Natural killer cell treated with Interleukin-12 subunit alpha and Interleukin-12 subunit beta and Interleukin-15 and Interleukin-18, amount 100 ng/mL, for 72 hours (primary cell): ENCODE measurements at regions not wholly inside any gene's neighbourhood (a gene's known extent, or its start where the extent isn't known, plus 50 kb on each side); places are given as distances from the start of the nearest gene placed in this dataset.

Source experiments
- ATAC-seq, 2 donors: fragments of 150-1000 bp; cut with Tn5 transposase in 1 of 2; sonication (Bioruptor Pico), chemical (Tn5 transposase) in 1 of 2; 2 replicates each; pipeline ENCODE4 v1.10.0; 2021
- DNase-seq: peaks from one replicate; pipeline ENCODE4 v3.0.0; 2022; ENCODE audit warnings: low spot score
- H3K27ac Mint-ChIP-seq, 2 donors: 1 replicate in 1 of 2; 2 replicates in 1 of 2; pipeline ENCODE4 v1.8.0; 2022; ENCODE audit warnings: mixed read lengths in 2 of 2, mild to moderate bottlenecking in 1 of 2, moderate library complexity in 1 of 2
- H3K27me3 Mint-ChIP-seq, 2 donors: 1 replicate in 1 of 2; 2 replicates in 1 of 2; pipeline ENCODE4 v1.8.0; 2022; ENCODE audit warnings: mixed read lengths in 2 of 2
- H3K36me3 Mint-ChIP-seq: one replicate; pipeline ENCODE4 v1.8.0; 2022; ENCODE audit warnings: mixed read lengths
- H3K4me1 Mint-ChIP-seq, 2 donors: 1 replicate in 1 of 2; 2 replicates in 1 of 2; pipeline ENCODE4 v1.8.0; 2022; ENCODE audit warnings: low read depth in 2 of 2, mixed read lengths in 2 of 2, mild to moderate bottlenecking in 1 of 2
- H3K4me3 Mint-ChIP-seq: one replicate; pipeline ENCODE4 v1.8.0; 2022; ENCODE audit warnings: mixed read lengths
- H3K9me3 Mint-ChIP-seq: 2 replicates; pipeline ENCODE4 v1.8.0; 2022; ENCODE audit warnings: mixed read lengths

DNA sequence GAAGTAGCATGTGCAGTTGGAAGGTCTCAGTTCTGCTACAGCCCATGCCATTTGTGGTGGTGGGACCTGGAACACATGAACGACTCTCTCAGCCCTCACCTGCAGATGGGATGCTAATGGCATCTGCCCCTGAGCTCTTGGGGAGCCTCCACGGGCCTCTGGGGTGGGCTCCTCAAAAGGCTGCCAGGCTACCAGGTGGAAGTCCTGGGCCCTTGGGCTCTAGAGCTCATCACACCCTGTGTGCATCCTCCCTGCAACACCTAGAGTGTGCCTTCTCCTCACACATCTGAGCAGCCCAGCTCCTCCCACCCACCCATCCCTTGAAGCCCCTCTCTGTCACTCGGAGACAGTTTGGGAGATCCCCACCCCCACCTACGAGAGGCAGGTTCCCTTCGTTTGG is 231.8 kb upstream of the MYT1L start:
- peaks cover 0 to 2% of the 10 kb centered on the region in 2 donors for H3K27me3 Mint-ChIP-seq
- no peaks in the 10 kb centered on the region for H3K9me3 Mint-ChIP-seq
- H3K36me3 Mint-ChIP-seq: no peaks in the 10 kb centered on the region
- ATAC-seq (no peak), DNase-seq (no peak)
- H3K4me1 Mint-ChIP-seq: no peaks in the 10 kb centered on the region
- H3K4me3 Mint-ChIP-seq: no peak overlapping the region
- H3K27ac Mint-ChIP-seq: no peak overlapping the region

DNA sequence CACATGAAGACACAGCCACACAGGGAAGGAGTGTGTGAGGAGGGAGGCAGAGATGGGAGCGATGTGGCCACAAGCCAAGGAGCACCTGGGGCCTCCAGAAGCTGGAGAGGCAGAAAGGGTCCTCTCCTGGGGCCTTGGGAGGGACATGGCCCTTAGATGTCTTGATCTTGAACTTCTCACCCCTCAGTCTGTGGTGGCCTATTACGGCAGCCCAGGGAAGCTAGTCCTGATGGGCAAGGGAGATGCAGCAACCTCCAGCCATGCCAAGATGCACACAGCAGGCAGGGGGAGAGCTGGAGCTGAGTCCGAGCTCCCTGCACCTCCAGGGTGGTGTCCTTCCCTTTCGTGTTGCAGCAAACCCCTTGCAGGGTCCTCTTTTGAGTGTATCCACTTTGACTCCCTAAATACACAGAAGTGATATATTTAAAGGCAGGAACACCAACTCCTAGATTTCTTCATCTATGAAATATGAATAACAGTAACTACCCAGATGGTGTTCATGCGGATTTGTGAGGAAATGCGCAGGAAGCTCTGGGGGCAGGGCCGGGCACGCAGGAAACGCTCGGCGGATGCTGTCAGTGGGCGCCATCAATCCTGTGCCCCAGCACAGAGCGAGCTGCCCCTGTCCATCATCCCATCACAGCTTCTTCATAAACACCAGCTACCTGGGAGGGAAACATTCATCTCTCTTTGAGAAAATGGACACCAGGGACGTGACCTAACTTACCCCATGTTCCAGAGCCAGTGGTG is 230.4 kb upstream of the MYT1L start:
- H3K27me3 Mint-ChIP-seq: peaks cover 3 to 5% of the 10 kb centered on the region in 2 donors
- H3K4me1 Mint-ChIP-seq: no peaks in the 10 kb centered on the region
- H3K36me3 Mint-ChIP-seq: no peaks in the 10 kb centered on the region
- H3K4me3 Mint-ChIP-seq: no peak overlapping the region
- DNase-seq: no peak
- H3K9me3 Mint-ChIP-seq: no peaks in the 10 kb centered on the region
- no peak for ATAC-seq
- no peak overlapping the region for H3K27ac Mint-ChIP-seq

DNA sequence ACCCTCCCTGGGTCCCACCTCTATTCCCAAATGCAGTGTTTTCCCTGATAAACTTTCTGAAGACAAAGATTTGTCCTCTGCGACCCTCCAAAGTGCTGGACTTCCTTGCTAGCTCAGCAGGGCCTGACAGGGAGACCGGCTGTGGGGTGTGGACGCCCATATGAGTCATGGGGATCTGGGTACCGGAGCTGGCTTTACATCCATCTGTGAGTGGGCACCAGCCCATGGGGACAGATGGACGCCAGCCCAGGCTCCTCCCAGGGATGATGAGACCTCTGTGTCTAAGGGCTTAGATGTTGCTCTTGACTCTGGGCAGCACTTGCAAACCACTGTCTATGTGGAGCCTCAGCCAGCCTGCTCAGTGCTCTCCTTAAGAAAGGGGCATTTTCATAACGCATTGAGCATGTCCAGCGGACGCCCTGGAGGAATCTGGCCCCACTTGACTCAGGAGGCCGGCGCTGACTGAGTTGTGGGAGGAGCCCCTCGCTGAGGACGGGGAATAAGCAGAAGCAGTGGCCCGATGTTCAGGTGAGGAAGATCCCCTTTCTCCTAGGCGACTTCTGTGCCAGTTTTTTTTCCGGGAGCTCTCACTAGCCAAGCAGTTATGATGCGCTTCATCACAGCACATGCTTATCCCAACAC is 229.4 kb upstream of the MYT1L start:
- ATAC-seq: no peak

DNA sequence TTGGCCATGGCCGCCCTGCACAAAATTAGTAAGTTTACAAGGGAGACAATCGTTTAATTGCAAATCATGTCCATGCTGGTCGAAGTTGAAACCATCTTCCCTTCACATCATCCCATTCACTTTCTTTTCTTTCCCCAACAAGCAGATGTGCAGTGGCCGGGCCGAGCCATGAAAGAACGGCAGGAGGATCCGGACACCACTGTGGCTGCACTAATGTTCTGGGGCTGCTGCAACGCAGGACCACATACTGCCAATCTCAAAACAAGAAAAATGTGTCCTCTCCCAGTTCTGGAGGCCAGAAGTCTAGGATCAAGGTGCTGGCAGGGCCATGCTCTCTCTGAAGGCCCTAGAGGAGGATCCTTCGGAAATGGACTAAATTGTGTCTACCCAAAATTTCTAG is 227.4 kb upstream of the MYT1L start:
- ATAC-seq (no peak), DNase-seq (no peak)
- Mint-ChIP-seq H3K36me3 (no peaks in the 10 kb centered on the region), H3K27ac (no peak overlapping the region), H3K9me3 (peaks cover 3% of the 10 kb centered on the region), H3K4me1 (no peaks in the 10 kb centered on the region), H3K4me3 (no peak overlapping the region), H3K27me3 (peaks cover 3 to 5% of the 10 kb centered on the region in 2 donors)

More for the DNA sequence above, 229.4 kb upstream of the MYT1L start:
- Mint-ChIP-seq H3K27ac (no peak overlapping the region), H3K27me3 (peaks cover 3 to 5% of the 10 kb centered on the region in 2 donors), H3K9me3 (no peaks in the 10 kb centered on the region), H3K36me3 (no peaks in the 10 kb centered on the region), H3K4me1 (no peaks in the 10 kb centered on the region), H3K4me3 (no peak overlapping the region)
- DNase-seq: no peak

DNA sequence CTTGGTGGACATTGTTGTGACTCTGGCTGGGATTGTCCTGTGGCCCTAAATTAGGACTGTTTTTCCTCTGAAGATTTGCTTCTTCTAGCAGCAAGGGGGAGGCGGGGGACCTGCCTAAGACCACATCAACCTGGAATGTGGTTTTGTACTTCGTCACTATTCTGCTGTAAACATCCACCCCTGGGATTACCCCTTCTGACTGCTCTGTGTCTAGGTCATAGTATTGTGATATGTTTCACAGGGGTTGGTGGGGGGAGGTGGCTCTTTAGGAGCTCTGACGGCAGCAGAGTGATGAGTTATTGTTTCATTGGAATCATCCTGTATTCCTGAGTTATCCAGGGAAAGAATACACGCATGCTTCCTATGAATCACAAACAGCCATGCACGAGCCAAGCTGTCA is 226.4 kb upstream of the MYT1L start:
- Mint-ChIP-seq H3K4me3 (no peak overlapping the region), H3K27ac (no peak overlapping the region), H3K36me3 (peaks cover 5% of the 10 kb centered on the region), H3K27me3 (peaks cover 3 to 5% of the 10 kb centered on the region in 2 donors), H3K4me1 (no peaks in the 10 kb centered on the region), H3K9me3 (peaks cover 10% of the 10 kb centered on the region)
- ATAC-seq (no peak), DNase-seq (no peak)

DNA sequence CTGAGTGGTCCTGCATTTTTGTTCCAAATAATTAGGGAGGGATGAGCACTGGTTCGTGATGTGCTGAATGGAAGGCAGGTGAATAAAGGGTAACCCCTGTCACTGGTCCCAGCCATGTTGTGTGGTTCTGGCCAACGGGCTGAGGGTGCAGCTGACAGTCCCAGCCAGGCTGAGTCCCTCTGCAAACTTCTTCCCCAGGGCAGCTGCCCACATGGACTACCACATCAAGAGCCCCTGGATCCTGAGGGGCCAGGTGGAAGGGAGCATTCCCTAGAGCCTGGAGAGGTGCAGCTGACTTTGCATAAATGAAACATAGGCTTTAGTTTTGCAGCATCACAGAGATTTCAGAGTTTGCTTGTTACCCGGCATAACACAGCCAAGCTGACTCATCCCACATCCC is 219.8 kb upstream of the MYT1L start:
- Mint-ChIP-seq H3K27ac (no peak overlapping the region), H3K4me1 (no peaks in the 10 kb centered on the region), H3K27me3 (no peaks in the 10 kb centered on the region), H3K9me3 (peaks cover 15% of the 10 kb centered on the region), H3K36me3 (peaks cover 5% of the 10 kb centered on the region), H3K4me3 (no peak overlapping the region)
- no peak for ATAC-seq
- no peak for DNase-seq

DNA sequence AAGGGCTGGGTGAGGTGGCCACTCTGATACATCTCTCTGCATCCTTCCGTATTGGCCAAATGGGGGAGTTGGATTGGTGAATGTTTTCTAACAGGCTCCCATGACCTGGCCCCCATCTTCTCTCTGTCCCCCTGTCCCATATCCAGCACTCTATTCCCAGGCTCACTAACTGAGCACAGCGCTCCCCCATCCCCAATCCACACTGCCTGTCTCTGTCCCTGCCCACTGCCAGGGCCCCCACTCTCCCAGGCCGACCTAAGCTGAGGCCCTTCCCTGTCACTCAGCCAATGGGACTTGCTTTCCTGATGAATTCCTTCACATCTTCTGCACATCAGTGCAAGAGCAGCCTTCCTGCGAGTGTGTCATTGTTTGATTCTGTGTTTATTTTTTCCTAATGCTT is 216.8 kb upstream of the MYT1L start:
- H3K9me3 Mint-ChIP-seq: peaks cover 6% of the 10 kb centered on the region
- no peak overlapping the region for H3K27ac Mint-ChIP-seq
- DNase-seq (no peak), ATAC-seq (no peak)
- H3K27me3 Mint-ChIP-seq: no peaks in the 10 kb centered on the region
- no peaks in the 10 kb centered on the region for H3K4me1 Mint-ChIP-seq
- H3K4me3 Mint-ChIP-seq: no peak overlapping the region
- H3K36me3 Mint-ChIP-seq: peaks cover under 1% of the 10 kb centered on the region

DNA sequence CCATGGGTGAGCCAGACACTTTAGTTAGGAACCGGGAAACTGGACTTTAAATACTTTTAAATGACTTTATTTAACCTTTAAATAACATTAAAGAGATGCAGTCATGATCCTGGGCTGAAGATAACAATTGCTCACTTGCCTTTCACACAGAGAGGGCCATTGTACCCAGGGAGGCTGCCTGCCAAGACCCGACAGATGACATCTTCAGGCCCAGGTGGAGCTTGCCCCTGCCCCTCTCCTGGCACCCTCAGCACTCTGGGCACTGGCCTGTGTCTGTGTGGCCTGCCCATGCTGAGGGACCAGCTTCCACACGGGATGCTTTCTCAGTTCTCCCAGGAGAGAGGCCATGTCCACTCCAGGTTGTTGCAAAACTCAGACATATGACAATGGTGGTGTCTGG is 216.4 kb upstream of the MYT1L start:
- H3K4me1 Mint-ChIP-seq: no peaks in the 10 kb centered on the region
- no peak for ATAC-seq
- no peak overlapping the region for H3K4me3 Mint-ChIP-seq
- DNase-seq: no peak
- H3K36me3 Mint-ChIP-seq: no peaks in the 10 kb centered on the region
- peaks cover 5% of the 10 kb centered on the region for H3K9me3 Mint-ChIP-seq
- H3K27ac Mint-ChIP-seq: no peak overlapping the region
- H3K27me3 Mint-ChIP-seq: no peaks in the 10 kb centered on the region

DNA sequence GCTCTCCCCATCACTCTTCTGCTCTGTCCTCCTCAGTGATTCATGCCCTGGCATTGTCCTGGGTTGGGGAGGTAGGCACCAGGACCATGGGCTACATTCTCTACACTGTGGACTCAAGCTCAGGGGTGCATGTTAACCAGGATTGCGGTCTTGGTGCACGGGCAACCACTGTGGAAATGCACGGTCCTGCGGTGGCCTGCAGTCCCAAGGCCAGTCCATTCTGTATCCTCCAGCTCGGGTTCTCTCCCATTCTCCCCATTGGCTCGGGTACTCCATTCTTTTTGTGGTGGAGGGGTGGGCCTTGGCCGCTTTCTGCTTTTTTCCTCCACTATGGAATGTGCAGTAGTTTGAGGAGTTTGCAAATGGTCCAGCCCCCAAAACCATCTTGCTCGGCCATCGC is 215.0 kb upstream of the MYT1L start:
- peaks cover 5% of the 10 kb centered on the region for H3K9me3 Mint-ChIP-seq
- DNase-seq: no peak
- H3K27me3 Mint-ChIP-seq: no peaks in the 10 kb centered on the region
- no peak for ATAC-seq
- H3K4me3 Mint-ChIP-seq: no peak overlapping the region
- no peaks in the 10 kb centered on the region for H3K4me1 Mint-ChIP-seq
- H3K27ac Mint-ChIP-seq: no peak overlapping the region
- no peaks in the 10 kb centered on the region for H3K36me3 Mint-ChIP-seq

DNA sequence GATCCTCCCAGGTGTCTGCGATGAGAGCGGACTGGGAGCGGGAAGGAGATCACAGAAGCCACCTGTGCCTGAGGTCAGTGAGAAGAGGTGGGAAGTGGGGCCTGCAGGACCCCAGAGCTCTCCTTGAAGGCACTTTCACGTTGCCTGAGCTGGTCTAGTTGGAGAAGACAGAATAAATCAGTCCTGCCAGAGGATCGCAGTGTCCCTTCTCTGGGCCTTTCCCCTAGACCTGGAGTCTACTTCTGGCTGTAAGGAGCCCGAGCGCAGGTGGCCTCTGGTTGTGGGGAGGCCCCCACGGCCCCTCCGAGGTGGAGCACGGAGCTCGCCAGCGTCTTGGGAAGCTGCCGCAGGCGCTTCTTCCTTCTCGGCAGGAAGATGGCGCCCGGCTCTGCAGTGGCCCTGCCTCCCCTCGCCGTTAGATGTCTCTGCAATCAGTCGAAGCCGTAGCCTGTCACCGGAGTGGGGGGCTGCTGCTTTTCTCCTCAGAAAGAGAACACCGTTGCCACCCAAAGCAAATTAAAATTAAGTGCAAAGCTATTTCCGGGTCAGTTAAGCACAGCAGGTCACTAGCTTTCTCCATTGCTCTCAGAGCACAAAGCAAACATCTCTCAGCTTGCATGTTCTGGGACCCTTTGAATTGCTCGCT is 212.0 kb upstream of the MYT1L start:
- no peak overlapping the region for H3K4me3 Mint-ChIP-seq
- ATAC-seq (no peak), DNase-seq (no peak)
- no peaks in the 10 kb centered on the region for H3K36me3 Mint-ChIP-seq
- no peaks in the 10 kb centered on the region for H3K4me1 Mint-ChIP-seq
- H3K27me3 Mint-ChIP-seq: peaks cover 0 to 2% of the 10 kb centered on the region in 2 donors
- no peak overlapping the region for H3K27ac Mint-ChIP-seq
- no peaks in the 10 kb centered on the region for H3K9me3 Mint-ChIP-seq

DNA sequence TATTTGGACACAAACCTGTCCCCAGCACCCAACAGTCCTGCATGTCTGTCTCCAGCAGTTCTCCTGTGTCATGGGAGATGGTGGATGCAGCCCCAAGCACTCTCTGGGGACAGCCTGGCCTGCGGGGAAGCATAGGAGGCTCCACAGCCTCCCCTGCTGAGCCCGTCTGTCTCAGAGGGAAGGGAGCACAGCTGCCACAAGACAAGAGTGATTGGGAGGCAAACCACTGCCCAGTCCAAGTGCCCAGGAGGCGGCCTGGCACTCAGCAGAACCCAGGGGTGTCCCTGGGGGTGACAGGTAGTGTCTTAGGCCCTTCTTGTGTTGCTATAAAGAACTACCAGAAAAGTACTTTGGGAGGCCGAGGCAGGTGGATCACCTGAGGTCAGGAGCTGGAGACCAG is 211.2 kb upstream of the MYT1L start:
- H3K36me3 Mint-ChIP-seq: no peaks in the 10 kb centered on the region
- no peaks in the 10 kb centered on the region for H3K9me3 Mint-ChIP-seq
- no peak overlapping the region for H3K27ac Mint-ChIP-seq
- ATAC-seq (no peak), DNase-seq (no peak)
- H3K27me3 Mint-ChIP-seq: peaks cover 0 to 2% of the 10 kb centered on the region in 2 donors
- H3K4me3 Mint-ChIP-seq: no peak overlapping the region
- no peaks in the 10 kb centered on the region for H3K4me1 Mint-ChIP-seq

DNA sequence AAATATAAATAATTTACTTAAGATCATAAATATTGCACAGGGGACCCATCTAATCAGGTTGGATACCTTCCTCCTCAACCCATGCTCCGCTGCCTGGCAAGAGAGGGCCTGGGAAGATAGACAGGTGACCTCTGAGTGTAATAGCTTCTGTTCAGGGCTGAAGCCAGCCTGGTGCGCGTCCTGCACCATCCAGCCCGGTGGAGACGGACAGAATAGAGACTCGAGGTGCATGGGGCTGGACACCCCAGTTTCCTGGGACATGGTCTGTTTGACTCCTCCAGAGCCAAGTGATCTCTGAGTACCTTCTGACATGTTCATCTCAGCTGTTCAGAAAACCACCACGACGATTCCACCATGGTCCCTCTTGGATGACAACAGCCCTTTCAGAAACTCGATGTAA is 209.3 kb upstream of the MYT1L start:
- no peak for ATAC-seq
- Mint-ChIP-seq H3K36me3 (no peaks in the 10 kb centered on the region), H3K27ac (no peak overlapping the region)

DNA sequence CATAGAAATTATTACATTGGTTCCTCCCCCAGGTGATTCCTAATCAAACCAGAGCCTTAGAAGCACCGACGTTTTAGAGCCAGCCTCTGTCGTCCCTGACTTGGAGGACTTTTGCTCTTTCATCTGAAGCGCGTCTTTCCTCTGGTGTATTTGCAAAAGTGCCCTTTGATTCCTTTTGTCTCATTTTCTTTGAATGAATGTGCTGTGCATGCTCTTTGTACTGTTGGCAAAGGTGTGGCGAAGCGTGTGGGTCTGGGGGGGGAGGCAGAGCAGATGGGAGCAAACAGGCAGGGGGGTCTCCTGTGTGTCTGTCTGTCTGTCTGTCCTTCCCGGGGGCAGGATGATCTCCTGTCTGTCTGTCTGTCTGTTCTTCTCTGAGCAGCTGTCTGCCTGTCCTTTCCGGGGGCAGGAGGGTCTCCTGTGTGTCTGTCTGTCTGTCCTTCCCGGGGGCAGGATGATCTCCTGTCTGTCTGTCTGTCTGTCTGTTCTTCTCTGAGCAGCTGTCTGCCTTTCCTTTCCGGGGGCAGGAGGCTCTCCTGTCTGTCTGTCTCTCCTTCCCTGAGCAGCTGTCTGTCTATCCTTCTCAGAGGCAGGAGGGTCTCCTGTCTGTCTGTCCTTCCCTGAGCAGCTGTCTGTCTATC is 205.5 kb upstream of the MYT1L start:
- Mint-ChIP-seq H3K4me3 (no peak overlapping the region), H3K27me3 (peaks cover 0 to 7% of the 10 kb centered on the region in 2 donors), H3K4me1 (no peaks in the 10 kb centered on the region), H3K27ac (no peak overlapping the region), H3K9me3 (no peaks in the 10 kb centered on the region), H3K36me3 (no peaks in the 10 kb centered on the region)
- DNase-seq (no peak), ATAC-seq (no peak)

More for the DNA sequence above, 209.3 kb upstream of the MYT1L start:
- no peaks in the 10 kb centered on the region for H3K4me1 Mint-ChIP-seq
- no peak for DNase-seq
- H3K27me3 Mint-ChIP-seq: peaks cover 0 to 7% of the 10 kb centered on the region in 2 donors
- H3K4me3 Mint-ChIP-seq: no peak overlapping the region
- H3K9me3 Mint-ChIP-seq: no peaks in the 10 kb centered on the region

DNA sequence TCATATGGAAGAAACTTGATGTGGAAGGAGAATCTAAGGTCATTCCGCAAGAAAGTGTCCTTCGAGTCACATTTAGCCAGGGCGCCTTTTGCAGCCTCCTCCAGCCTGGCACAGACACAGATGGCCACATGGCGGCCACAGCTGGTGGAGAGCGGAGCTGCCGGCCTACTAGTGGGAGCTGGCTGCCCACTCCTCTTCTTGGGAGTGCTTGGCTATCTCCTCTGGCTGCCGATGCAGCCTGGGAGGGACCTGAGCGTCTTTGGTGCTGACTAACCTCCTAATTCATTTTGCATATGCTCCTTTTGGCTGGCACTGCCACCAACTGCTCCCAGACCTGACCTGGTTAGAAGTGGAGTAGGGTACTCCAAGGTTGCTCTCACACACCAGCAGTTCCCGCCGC is 199.3 kb upstream of the MYT1L start:
- H3K27ac Mint-ChIP-seq: no peak overlapping the region
- ATAC-seq (no peak), DNase-seq (no peak)
- no peaks in the 10 kb centered on the region for H3K4me1 Mint-ChIP-seq
- H3K9me3 Mint-ChIP-seq: no peaks in the 10 kb centered on the region
- H3K36me3 Mint-ChIP-seq: no peaks in the 10 kb centered on the region
- no peak overlapping the region for H3K4me3 Mint-ChIP-seq
- peaks cover 0 to 2% of the 10 kb centered on the region in 2 donors for H3K27me3 Mint-ChIP-seq
